Middle frontal gyrus (tissue), 1 donor: ENCODE measurements at regions not wholly inside any gene's neighbourhood (a gene's known extent, or its start where the extent isn't known, plus 50 kb on each side); places are given as distances from the start of the nearest gene placed in this dataset.

Experiments
- DNase-seq: peaks from one replicate; pipeline ENCODE4 v3.0.0-alpha.2; 2015; ENCODE audit warnings: low spot score; ENCODE audit errors: extremely low spot score

DNA sequence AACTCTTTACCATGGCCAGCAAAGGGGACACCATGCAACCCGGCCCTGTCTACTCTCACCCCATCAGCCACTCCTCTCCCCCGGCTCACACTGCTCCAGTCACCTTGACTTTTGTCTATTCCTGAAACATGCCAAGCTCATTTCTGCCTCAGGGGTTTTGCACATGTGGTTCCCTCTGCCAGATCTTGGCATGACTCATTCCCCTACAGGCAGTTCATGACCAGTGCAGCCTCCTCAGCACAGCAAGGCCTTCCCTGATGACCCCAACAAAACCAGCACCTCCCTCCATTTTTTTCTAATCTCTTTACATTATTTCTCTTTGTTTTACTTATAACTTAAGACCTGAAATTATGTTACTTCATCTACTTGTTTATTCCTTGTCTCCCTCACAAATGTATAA lies 58.6 kb upstream of the GJB5 start:
- DNase-seq = no peak

DNA sequence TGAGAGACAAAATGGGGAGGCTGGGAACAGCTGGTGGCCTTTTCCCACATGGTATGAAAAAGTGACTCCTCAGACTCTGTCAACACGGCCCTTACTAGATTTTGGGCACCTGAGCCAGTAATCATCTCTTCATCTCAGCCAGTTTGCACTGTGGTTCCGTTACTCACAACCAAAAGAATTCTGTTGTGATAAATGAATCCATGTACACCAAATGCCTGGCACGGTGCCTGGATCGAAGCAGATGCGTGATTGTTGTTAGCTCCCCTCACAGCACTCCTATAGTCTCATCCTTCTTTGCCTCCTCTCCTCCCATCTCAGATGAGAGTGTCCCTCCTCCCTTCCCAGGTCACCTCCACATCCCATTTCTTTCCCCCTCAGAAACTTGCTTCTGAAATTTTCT lies 57.9 kb upstream of the GJB5 start:
- DNase-seq = no peak

DNA sequence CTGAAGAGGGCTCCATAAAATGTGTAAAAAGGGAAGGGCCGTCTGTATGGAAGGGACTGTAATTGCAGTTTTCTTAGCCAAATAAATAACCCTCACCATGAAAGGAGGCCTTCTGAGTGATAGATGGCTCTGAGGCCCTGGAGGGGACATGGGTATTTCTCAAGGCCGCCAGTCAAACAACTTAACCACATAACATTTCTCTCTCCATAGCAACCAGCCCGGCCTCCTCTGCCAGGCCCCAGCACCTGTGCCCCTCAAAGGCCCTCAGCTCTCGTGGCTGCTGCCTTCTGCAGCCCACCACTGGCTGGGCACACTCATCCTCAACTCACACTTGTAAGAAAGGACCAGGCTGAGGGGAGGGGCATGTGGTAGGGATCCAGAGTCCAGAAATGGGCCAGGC lies 57.0 kb upstream of the GJB5 start:
- DNase-seq = no peak

DNA sequence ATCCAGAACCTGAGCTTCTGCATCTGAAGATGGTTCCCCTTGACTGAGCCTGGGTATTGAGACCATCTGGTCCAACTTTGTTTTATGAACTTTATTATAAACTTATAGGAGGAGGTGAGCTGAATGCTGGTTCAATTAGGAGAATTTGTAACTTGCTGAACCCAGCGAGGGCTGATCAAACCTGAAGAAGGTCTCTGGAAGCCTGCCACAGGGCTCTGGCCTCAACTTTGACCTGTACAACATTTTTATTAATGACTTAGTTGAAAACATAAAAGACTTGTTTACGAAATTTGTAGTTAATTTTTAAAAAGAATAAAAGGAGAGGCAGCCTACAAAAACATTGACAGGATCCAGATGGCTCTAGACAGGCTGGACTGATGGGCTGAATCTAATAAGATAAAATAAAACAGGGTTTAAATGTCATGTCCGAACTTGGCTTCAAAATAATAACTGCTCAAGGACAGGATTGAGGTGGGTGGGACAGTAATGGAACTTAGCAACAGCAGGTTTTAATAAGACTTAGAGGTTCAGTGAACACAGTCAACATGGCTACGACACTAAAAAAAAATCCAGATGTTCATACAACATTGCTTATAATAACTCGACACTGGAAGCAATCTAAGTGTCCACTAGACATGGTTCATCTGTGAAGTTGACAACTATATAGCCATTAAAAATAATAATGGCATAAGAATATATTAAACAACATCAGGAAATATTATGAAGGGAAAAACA lies 53.4 kb upstream of the GJB5 start:
- DNase-seq = no peak
